SKM-1 (cell line): ENCODE measurements at regions not wholly inside any gene's neighbourhood (a gene's known extent, or its start where the extent isn't known, plus 50 kb on each side); places are given as distances from the start of the nearest gene placed in this dataset.
"Not testable (repeated sequence)": the region's sequence is repeated elsewhere in the genome, so short reads cannot be mapped to it uniquely, and the experiment has no call there.

Experiments
- DNase-seq: peaks from one replicate; lab custom pipeline; 2025; ENCODE audit not compliant: unreplicated experiment; lab: John Stamatoyannopoulos, UW

DNA sequence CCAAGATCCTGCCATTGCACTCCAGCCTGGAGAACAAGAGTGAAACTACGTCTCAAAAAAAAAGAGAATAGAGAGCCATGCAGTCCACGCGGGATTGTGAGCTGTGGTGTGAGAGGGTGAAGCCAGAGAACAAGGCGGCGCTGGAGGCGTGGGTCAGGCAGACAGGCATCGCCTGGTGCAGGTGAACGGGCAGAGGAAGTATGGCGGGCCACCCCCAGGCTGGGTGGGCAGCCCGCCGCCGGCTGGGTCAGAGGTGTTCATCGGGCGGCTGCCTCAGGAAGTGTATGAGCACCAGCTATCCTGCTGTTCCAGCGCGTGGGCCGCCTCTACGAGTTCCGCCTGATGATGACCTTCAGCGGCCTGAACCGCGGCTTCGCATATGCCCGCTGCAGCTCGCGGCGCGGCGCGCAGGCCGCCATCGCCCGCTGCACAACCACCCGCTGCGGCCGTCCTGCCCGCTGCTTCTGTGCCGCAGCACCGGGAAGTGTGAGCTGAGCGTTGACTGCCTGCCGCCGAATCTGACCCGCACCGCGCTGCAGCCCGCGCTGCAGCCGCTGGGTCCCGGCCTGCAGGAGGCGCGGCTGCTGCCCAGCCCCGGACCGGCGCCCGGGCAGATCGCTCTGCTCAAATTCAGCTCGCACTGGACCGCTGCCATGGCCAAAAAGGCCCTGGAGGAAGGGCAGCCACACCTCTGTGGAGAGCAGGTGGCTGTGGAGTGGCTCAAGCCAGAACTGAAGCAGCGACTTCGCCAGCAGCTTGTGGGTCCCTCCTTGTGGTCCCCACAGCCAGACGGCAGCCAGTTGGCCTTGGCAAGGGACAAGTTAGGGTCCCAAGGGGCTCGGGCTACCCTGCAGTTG, 95.5 kb upstream of the PLEKHM1 start:
- not testable (repeated sequence) for DNase-seq

DNA sequence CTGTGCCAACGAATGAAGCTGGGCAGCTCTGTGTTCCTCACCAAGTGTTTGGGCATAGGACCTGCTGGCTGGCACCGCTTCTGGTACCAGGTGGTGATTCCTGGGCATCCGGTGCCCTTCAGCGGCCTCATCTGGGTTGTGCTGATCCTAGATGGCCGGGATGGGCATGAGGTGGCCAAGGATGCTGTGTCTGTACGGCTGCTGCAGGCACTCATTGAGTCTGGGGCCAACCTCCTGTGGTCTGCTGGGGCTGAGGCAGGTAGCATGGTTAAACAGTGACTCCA, 96.1 kb upstream of the PLEKHM1 start:
- not testable (repeated sequence) for DNase-seq

DNA sequence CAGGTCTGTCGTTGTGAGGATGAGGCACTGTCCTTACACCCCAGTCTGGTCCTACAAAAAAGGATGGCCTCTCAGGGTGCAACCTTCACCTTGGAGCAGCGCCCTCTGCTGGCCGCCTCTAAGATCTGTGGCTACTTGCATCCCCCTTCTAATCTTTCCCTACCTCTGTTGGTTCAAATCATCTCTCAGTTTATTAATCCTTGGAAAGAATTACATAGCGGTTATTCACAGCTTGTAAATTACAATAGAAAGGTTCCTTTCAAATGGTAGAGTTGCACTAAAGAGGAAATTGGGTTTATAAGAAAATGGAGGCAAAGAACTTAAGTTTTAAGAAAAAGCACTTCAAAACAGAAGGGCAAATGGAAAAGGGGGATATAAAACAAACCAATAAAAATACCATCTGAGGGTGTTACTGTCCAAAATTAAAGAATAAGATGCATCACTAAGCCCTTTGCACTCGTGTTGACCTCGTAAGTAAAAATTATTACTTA, 102.0 kb upstream of the PLEKHM1 start:
- not testable (repeated sequence) for DNase-seq

DNA sequence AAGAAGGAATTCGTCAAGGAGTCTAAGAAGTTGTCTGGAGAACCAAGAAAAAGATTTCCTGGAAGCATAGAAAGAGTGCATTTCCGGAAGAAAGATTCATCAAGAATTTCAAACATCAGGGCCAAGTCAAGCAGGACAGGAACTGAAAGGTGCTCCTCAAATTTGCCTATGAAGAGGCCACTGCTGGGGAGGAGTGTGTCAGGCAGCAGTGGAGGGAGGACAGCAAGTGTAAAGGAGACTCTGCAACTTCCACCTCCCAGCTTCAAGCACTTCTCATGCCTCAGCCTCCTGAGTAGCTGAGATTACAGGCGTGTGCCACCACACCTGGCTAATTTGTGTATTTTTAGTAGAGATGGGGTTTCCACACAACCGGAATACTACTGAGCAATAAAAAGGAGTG, 105.8 kb upstream of the PLEKHM1 start:
- DNase-seq = not testable (repeated sequence)

DNA sequence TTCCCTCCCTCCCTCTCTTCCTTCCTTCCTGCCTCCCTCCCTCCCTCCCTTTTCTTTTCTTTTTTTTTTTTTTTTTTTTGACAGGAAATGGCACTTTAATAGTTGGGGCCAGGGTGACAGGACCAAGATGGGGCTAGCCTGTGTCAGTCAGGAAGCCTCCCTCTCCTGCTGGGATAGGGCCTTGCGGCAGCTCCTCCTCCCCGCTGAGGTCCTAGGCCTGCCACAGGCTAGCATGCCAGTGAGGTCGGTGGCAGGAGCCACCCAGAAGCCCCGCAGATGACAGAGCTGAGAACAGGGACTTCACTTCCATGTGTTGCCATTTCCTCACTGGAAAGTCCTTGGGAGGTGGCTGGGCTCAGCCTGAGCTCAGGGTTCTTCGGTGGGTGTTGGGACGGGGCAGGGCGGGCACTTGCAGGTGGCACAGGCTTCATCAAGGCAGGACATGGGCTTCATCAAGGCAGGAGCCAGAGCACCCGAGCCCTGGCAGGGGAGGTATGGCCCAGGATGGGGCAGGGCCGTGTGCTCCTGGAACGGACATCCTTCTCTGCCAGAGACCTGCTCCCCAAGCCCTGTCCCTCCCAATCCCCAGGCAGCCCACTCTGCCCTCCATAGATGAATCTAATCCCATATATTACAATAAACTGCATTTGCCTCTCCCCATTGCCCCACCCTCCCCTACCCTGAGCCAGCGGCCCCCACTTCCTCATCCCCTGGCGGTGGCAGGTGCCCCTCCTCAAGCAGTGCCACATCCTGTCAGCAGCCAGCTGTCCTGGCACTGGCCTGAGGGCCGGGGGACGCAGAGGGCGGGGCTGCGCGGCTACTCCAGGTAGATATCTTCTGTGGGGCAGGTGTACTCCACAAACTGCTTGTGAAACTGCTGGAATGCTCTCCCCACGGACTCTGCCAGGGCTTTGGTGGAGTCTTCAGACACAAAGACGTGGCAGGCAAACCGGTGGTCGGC, 109.8 kb upstream of the PLEKHM1 start:
- DNase-seq = not testable (repeated sequence)

DNA sequence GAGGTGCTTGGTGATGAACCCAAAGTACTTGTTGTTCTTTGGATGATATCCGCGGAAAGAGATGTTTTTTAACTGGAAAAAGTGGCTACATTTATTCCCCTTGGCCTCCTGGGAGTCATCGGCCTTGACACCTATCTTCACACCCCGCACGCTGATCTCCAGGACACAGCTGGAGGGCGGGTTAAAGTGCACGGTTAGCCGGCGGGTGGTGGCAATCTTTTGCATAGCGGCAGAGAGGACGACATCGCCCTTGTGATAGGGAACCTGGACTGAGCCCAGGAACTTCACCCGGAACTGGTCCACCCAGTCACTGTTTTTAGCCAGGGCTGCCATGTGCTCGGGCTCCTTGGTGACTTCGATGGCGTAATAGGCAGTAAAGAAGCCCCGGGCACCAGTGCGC, 110.5 kb upstream of the PLEKHM1 start:
- not testable (repeated sequence) for DNase-seq

DNA sequence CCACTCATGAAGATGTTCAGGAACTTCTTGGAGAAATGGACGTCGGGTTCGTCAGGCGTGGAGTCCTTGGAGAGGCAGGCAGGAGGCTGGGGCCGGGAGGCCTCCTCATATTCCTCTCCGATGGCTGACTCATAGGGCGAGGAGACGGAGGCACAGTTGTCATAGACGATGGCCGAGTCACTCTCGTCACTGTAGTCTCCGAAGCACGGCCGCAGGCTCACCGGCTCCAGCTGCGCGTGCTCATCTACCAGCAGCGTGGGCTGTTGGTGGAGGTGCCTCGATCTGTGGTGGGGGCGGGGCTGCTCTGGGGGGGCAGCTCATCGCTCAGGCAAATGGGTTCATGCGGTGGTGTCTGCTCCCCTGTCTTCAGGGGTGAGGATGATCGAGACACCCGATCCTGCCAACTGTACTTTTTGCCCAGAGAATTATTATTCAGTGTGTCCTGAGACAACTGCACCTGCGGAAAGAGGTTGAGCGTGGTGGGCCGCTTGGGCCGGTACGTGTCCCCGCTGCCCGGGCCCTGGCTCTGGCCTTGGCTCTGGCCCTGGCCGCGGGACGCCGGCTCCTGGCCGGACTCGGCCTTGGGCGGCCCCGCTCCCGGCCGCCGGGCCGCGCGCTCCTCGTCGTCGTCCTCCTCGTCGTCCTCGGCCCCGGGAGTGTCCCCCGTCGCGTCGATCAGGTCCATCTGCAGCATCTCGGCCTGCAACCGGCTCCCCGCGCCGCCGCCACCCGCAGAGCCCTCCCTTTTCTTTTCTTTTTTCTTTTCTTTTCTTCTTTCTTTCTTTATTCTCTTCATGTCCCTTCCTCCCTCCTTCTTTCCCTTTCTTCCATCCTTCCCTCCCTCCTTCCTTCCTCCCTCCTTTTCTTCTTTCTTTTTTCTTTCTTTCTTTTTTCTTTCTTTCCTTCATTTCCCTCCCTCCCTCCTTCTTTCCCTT, 111.4 kb upstream of the PLEKHM1 start:
- DNase-seq = not testable (repeated sequence)

DNA sequence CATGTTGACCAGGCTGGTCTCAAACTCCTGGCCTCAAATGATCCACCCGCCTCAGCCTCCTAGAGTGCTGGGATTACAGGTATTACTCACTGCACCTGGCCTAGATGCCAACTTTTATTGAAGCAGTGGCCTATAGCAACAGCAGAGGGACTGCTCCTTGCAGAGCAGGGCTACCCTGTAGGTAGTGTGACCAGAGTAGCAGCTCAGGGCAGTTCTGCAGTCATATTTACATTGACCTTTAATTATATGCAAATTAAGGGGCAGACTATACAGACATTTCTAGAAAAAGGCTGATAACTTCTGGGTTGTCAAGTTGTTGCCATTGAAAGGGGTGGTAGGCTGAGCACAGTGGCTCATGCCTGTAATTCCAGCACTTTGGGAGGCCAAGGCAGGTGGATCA, 115.2 kb upstream of the PLEKHM1 start:
- DNase-seq = not testable (repeated sequence)

DNA sequence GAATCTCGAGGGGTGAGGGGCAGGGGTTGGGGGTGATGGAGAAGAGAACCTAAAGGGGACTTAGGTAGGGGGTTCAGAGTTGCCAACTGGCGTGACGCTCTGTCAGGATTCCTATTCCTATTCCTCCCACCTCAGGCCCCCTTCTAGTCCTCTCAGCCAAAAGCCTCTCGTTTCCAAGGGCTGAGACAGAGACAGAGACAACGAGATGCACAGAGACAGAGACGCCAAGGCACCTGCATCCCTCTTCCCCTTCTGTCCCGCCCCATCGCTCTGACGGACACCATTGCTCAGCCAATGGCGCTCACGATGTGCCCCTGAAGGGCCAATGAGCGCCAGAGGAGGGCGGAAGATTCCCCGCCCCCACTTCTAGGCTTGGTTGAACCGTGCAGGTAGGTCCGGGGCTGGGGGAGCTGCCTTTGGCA, 129.5 kb upstream of the PLEKHM1 start:
- not testable (repeated sequence) for DNase-seq

DNA sequence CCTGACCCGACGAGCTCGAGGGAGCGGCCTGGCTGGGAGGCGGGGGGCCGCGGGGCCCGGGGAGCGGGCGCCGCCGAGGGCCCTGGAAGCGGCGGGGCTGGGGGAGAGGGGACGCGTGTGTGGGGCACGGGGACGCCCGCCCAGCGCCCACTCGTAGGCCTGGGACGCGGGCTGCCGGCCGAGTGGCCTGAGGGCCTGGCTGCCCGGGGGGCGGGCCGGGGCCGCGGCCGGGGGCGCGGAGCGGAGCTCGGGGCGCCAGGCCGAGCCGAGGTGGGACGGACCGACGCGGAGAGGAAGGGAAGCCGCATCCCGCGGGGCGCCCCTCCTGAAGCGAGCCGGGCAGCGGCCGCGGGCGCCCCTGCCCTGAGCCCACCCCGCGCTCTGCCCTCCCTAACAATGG, 129.9 kb upstream of the PLEKHM1 start:
- not testable (repeated sequence) for DNase-seq

DNA sequence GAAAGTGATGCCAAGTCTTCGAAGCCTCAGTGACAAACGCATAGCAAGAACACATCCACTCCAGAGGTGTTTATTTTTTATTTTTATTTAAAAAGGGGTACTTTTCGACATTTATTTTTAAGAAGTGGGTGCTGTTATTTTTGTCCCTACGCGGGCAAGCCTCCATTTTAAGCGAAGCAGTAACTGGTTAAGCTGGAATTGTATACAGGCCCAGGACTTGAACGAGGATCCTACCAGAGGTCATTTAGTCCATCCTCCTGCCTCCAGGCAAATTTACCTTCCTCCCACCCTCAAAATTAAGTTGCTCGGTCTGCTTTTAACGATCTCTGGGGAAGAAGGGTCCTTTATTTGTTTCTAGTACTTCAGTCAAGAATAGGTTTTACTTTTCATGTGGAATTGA, 130.6 kb upstream of the PLEKHM1 start:
- DNase-seq = not testable (repeated sequence)

DNA sequence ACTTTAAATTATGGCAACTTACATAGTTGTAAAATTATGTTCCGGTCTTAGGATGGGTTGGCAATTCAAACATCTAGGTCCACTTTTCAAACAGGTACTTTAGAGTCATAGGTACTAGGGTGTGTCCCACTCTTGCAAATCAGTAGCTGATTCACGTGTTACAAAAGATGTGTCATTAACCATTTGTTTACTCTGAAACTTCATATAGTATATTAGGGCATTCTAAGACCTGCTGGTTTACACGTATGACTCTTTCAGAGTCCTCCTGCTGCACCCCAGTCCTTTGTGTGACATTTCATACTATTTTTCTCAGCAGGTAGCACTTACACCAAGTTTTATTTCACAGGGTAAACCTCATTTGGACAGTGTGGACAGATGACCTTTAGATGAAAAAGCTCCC, 131.8 kb upstream of the PLEKHM1 start:
- DNase-seq = not testable (repeated sequence)

DNA sequence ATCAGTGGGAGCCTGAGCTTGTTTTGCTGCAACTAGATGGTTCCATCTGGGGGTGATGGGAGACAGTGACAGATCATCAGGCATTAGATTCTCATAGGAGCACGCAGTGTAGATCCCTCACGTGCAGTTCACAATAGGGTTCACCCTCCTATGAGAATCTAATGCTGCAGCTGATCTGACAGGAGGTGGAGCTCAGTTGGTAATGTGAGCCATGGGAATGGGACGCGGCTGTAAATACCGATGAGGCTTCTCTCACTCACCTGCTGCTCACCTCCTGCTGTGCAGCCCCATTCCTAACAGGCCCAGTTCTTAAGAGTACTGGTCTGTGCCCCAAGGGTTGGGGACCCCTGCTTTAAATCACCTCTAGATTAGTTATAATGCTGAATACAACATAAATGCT, 137.5 kb upstream of the PLEKHM1 start:
- DNase-seq = no peak

DNA sequence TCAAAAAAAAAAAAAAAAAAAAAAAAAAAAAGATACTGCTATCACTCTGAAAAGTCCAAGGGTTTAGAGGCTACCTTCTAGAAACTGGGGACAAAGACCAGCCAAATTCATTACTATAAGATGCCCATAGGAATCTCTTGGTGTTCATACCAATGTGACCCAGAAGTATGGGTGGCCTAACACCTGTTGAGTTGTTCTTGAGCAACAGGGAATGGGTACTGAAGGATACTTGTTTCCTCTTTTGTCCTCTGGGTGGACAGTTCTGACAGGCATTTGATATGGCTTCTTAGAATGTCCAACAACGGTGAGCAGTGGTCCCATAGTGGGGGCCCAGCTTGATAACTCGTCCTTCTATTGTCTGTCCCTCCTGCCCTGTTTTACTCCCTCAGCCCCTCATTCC, 141.4 kb upstream of the PLEKHM1 start:
- no peak for DNase-seq

DNA sequence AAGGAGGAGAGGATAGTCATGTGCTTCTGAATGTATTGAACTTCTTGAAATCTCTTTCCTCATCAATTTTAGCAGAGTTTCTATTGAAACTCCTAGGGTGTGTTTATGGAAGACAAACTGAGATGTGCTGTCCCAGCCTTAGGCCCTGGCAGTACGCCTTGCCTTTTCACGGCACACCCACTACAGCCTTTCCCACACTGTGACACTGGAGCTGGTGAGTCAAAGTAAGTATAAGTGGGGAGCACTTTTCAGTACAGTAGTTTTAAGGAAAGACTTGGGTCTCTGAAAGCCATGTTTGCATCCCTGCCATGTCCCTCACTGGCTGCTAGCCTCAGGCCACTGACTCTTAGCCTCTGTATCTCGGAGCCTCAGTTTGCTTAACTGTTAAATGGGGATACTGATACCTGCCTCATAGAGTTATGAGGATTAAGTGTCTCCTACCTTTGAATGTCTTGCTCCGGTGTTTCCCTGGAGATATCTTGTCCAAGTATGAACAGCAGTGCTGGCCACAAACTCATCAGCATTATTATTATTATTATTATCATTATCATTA, 144.7 kb upstream of the CRHR1 start:
- no peak for DNase-seq

DNA sequence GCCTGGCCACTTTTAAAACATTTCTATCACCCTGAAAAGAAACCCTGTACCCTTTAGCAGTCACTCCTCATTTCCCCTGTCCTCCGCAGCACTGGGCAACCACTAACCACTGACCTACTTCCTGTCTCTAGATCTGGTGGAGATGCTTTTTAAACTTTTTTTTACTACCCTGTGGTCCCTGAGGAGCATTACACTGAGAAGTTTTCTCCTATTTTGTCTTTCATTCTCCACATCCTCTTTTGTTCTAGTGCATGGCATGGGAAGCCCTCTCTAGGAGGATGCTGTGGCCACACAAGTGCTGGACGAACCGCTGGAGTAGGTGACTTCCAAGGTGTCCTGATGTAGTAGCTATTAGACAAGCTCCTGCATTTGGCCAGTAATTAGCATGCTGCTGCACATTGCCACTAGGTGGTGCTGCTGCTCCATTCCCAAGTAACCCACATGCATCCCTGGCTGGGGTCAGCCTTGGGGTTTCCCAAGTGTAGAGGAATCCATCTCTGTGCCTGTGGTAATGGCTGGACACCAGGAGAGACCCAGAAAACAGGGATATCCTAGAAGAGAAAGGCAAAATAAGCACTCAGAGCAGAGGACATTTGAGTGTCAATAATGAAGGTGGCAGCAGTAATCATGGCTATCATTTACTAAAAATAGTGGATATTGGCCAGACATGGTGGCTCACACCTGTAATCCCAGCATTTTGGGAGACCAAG, 143.8 kb upstream of the CRHR1 start:
- DNase-seq = no peak

DNA sequence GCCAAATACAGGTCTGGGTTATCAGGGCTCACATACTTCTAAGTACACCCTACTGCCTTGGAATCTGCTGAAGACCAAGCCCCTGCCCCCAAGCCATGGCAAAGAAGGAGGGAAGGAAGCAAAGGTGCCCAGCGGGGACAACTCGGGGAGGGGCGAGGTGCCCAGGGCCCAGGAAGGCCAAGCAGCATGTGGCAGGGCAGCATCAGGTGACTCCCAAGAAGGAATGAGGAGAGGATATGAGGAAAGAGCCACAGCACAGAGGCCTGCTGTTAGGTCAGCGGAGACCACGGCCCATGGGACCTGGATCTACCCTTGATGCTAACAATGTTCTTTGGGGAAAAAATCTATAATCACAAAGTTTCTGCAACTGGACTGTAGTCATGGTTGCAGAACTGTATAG, 142.6 kb upstream of the CRHR1 start:
- DNase-seq = no peak

DNA sequence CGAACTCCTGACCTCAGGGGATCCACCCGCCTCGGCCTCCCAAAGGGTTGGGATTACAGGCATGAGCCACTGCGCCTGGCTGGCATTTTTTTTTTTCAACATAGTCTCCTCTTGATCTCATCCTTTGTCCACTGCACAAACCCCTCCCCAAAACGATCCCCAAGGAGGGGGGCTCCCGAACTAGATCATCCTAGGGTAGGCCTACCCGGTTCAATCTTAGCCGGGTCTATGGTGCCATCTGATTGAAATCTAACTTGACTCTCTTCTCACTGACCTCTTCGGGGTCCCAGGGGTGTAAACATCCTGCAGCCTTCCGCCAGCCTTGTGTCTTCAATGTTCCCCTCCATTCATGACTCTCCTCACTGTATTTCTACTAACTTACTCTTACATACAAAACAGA, 140.5 kb upstream of the CRHR1 start:
- DNase-seq = no peak

DNA sequence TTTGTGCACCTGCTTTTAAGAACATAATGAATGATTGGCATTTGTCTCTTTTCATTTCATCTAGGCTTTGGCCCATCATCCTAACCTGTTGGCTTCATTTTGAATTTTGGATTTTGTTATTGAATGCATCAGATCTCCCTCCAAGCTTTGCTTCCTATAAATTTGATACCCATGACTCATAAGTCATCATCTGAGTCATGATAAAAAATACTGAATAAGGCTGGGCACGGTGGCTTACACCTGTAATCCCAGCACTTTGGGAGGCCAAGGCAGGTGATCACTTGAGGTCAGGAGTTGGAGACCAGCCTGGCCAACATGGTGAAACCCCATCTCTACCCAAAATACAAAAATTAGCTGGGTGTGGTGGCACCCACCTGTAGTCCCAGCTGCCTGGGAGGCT, 139.5 kb upstream of the CRHR1 start:
- DNase-seq = not testable (repeated sequence)

DNA sequence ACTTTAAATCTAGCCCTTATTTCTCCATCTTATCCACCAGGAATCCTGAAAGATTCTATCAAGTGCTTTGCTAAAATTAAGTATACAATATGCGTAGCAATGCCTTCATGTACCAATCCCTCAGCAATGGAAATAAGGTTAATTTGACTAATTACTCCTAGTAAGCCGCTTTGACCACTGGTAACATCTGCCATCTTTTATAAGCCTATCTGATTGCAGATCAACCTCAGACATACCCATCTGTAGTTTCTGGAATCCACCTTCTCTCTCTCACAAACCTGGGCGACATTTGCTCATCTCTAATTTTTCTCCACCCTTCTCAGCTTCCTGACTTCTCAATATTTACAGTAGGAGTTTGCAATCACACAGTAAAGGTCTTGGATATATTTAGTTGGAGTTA, 138.8 kb upstream of the CRHR1 start:
- DNase-seq = no peak
